ENCODE measurements at regions not wholly inside any gene's neighbourhood (a gene's known extent, or its start where the extent isn't known, plus 50 kb on each side); places are given as distances from the start of the nearest gene placed in this dataset.

DNA sequence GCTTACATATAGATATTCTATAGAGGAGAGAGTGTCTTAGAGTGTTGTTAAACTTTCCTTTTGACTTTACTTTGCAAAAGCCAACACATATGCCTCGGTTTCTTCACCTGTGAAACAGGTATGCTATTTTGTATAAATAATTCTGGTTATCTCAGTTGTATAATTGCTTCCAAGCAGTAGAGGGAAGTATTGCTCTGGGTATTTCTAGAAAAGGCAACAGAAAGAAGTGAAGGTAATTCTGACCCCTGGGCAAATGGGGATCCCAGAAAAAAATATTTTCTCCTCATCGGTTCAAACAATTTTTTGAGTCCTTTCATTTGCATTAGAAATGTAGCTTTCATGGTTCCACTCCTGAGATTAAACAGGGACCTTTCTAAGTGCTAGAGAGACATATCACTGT, 216.5 kb upstream of the SEMA6D start:
- TF ChIP-seq, protein P1, sequence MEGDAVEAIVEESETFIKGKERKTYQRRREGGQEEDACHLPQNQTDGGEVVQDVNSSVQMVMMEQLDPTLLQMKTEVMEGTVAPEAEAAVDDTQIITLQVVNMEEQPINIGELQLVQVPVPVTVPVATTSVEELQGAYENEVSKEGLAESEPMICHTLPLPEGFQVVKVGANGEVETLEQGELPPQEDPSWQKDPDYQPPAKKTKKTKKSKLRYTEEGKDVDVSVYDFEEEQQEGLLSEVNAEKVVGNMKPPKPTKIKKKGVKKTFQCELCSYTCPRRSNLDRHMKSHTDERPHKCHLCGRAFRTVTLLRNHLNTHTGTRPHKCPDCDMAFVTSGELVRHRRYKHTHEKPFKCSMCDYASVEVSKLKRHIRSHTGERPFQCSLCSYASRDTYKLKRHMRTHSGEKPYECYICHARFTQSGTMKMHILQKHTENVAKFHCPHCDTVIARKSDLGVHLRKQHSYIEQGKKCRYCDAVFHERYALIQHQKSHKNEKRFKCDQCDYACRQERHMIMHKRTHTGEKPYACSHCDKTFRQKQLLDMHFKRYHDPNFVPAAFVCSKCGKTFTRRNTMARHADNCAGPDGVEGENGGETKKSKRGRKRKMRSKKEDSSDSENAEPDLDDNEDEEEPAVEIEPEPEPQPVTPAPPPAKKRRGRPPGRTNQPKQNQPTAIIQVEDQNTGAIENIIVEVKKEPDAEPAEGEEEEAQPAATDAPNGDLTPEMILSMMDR (conservative IDR thresholded peaks at IDR 0.05): peak; percentile 30; the same call in 2 of the 3 replicates
- H3K36me3 Mint-ChIP-seq (ENCODE audit: insufficient read depth in 1 of 3, low read depth in 3 of 3): no peaks in the 10 kb centered on the region
- no peaks in the 10 kb centered on the region for H3K9me3 ChIP-seq (ENCODE audit: control insufficient read depth, low read depth, low read length)

More for the DNA sequence above, 216.5 kb upstream of the SEMA6D start:
- Histone ChIP-seq H2BK20ac (ENCODE audit: low read depth, low read length, poor library complexity, severe bottlenecking) (no peak overlapping the region), H3K27me3 (ENCODE audit: insufficient read depth, low read length) (no peaks in the 10 kb centered on the region), H4K20me1 (ENCODE audit: control insufficient read depth, insufficient read depth, insufficient read length) (no peaks in the 10 kb centered on the region), H3K4me2 (ENCODE audit: insufficient read depth, insufficient read length, low read length) (no peak overlapping the region), H4K91ac (ENCODE audit: insufficient read length, low read depth, low read length) (no peak overlapping the region), H3K23me2 (ENCODE audit: insufficient read length, low read depth, low read length, poor library complexity, severe bottlenecking) (no peaks in the 10 kb centered on the region), H2BK15ac (ENCODE audit: low read depth, low read length) (no peak overlapping the region), H3K14ac (ENCODE audit: insufficient read depth, low read length) (no peak overlapping the region), H2BK120ac (ENCODE audit: low read depth, low read length, poor library complexity, severe bottlenecking) (no peak overlapping the region), H3K9ac (ENCODE audit: extremely low read depth, insufficient read length, low read length) (no peak overlapping the region), H2AK5ac (ENCODE audit: insufficient read length, low read length) (no peak overlapping the region), H2BK5ac (ENCODE audit: insufficient read length, low read length) (no peak overlapping the region), H3T11ph (ENCODE audit: low read length) (no peak overlapping the region), H3K27ac (ENCODE audit: insufficient read length, low read depth, low read length) (no peak overlapping the region), H4K8ac (replicated peaks; ENCODE audit: insufficient read length, low read depth, low read length) (no peak overlapping the region), H3K79me1 (ENCODE audit: insufficient read depth, low read depth, low read length, poor library complexity, severe bottlenecking) (no peaks in the 10 kb centered on the region), H2BK12ac (ENCODE audit: insufficient read length, low read depth, low read length) (no peak overlapping the region), H3K79me2 (ENCODE audit: insufficient read depth, low read length) (no peaks in the 10 kb centered on the region), H3K56ac (ENCODE audit: insufficient read length, low read depth, low read length) (no peak overlapping the region), H2AFZ (ENCODE audit: low read length) (no peak overlapping the region), H3K18ac (ENCODE audit: insufficient read length, low read depth, low read length) (no peak overlapping the region), H4K5ac (ENCODE audit: insufficient read length, low read depth, low read length) (no peak overlapping the region), H3K23ac (ENCODE audit: insufficient read length, low read depth, low read length) (no peak overlapping the region), H3K4ac (ENCODE audit: low read depth, low read length) (no peak overlapping the region), H3K4me1 (ENCODE audit: insufficient read depth, low read length) (no peaks in the 10 kb centered on the region)
- Mint-ChIP-seq H3K4me3 (no peak overlapping the region), H3K27me3 (ENCODE audit: low read depth) (no peaks in the 10 kb centered on the region), H3K4me1 (no peaks in the 10 kb centered on the region), H3K27ac (no peak overlapping the region), H3K9me3 (no peaks in the 10 kb centered on the region)
- no peak for DNase-seq
- no CpG with 5 or more reads among the region's 2 CpGs for WGBS (ENCODE audit: extremely low coverage, insufficient read length, low lambda C conversion rate)

All from H9 (cell line).